Muscle of arm (tissue), 1 donor: ENCODE measurements at regions not wholly inside any gene's neighbourhood (a gene's known extent, or its start where the extent isn't known, plus 50 kb on each side); places are given as distances from the start of the nearest gene placed in this dataset.

Experiments used
- DNase-seq: peaks from one replicate; pipeline ENCODE4 v3.0.0-alpha.2; 2013

DNA sequence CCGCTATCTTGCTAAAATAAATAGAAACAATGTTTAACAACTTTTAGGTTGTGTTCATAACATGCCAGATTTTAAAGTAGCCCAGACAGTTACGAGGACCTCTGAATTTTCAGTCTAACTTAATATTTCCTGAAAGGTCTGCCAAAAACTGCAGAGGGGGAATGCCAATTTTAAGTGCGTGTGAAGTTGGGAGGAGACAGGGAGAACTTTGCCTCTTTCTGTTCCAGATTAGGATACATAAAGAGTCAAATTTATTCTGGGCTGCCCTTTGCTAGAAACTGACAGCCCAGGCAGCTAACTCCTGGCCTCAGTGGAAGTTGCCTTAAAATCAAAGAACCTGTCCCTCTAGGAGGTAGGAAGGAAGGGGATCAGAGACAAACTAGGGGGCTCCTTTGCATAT is 52.3 kb upstream of the PIP4K2A start:
- no peak for DNase-seq

DNA sequence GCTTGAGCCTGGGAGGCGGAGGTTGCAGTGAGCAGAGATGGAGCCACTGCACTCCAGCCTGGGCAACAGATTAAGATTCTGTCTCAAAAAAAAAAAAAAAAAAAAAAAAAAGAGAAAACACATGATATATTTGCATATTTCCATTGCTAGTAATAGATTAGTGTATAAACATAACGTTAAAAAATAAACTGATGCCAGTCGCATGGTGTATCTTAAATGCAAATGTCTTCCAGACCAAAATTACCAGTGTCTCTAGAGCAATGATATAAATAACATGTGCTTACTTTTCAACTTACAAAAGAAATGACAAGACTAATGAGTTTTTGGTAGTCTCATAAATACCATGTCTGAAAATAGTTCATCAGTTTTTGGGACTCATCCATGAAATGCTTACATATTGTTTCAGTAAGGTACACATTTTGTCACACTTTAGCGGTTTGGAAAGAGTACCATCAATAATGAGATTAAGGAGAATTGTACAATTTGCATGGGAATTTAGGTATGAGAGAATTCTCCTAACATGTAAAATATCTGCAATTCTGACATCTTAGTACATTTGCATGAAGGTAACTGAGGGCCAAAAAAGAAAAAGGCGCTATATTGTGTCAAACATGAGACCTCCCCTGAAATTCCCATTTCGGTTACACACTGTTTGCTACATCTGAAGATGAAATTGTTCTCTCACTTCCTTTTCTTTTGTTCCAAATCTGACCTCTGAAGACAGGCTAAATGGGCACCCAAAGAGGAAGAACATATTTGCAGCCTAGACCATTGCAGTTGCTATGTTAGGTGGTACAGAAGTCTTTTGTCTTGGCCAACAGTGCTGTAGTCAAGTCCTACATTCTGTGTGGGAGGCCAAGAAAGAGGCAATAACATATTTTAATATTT is 51.5 kb upstream of the PIP4K2A start:
- DNase-seq = no peak

DNA sequence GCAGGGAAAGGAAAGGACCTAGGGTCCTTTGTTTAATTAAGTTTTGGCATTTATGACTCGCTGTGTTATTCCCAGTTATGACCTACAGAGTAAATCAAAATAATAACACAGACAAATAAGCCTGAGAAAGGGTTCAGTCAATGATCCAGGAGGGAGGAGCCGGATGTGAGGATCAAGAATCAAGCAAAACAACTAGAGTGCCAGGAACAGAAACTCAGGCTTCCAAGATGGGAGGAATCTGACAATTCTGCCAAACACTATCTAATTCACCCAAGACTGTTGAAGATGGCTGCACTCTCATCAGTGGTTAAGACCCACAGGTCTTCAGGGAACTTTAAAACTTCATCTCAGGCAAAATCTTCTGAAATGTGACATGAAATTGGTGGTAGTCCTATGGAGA is 50.3 kb upstream of the PIP4K2A start:
- DNase-seq = no peak
